Panc1 (cell line): ENCODE measurements at regions not wholly inside any gene's neighbourhood (a gene's known extent, or its start where the extent isn't known, plus 50 kb on each side); places are given as distances from the start of the nearest gene placed in this dataset.

Experiments used
- ATAC-seq: fragments of 200-7000 bp; cut with Tn5 transposase; 2 replicates; pipeline ENCODE4 v1.9.1; 2020; ENCODE audit warnings: mild to moderate bottlenecking, moderate library complexity
- BruUV-seq: library from RNA; stranded (reverse); fragments of 400-500 nt; replicated peaks from 2 replicates; lab custom pipeline; 2021; lab: Mats Ljungman, UMichigan
- CTCF ChIA-PET: fragments of 300-600 bp; sonication (Branson Sonifier 250); formaldehyde crosslinking; loops from one replicate; lab custom pipeline; 2022; ENCODE audit warnings: antibody characterized with exemption; lab: Charles Lee
- POLR2A ChIA-PET: fragments of 300-600 bp; sonication (Branson Sonifier 250); formaldehyde crosslinking; loops from one replicate; lab custom pipeline; 2022; ENCODE audit warnings: antibody characterized with exemption; lab: Charles Lee
- DNase-seq: peaks from one replicate; pipeline ENCODE4 v3.0.0-alpha.2; 2010; ENCODE audit warnings: low read depth, low spot score
- H3K27ac ChIP-seq: 2 replicates; pipeline ENCODE4 v1.5.1; 2011; ENCODE audit warnings: mild to moderate bottlenecking, low read length, inconsistent platforms
- H3K27me3 ChIP-seq: fragments of 200-500 bp; sonication (Bioruptor generic); 2 replicates; pipeline ENCODE4 v1.6.0; 2014; ENCODE audit warnings: low read length, inconsistent platforms; ENCODE audit not compliant: control insufficient read depth, insufficient read depth
- H3K36me3 ChIP-seq: fragments of 200-500 bp; sonication (Bioruptor generic); 2 replicates; pipeline ENCODE4 v1.5.1; 2014; ENCODE audit warnings: inconsistent platforms, mild to moderate bottlenecking, low read length, moderate library complexity; ENCODE audit not compliant: control insufficient read depth, insufficient read depth
- H3K4me1 ChIP-seq: 2 replicates; pipeline ENCODE4 v1.5.1; 2011; ENCODE audit warnings: inconsistent platforms, mild to moderate bottlenecking, low read length, moderate library complexity; ENCODE audit not compliant: control insufficient read depth, insufficient read depth
- H3K4me3 ChIP-seq, 2 experiments: 2 replicates each; pipeline ENCODE4 v1.5.1; 2011 to 2012; ENCODE audit warnings: low read depth in 2 of 2, low read length in 2 of 2, mild to moderate bottlenecking in 2 of 2, inconsistent platforms in 1 of 2, moderate library complexity in 1 of 2
- H3K9me3 ChIP-seq: fragments of 200-500 bp; sonication (Bioruptor generic); 2 replicates; pipeline ENCODE4 v1.5.1; 2014; ENCODE audit warnings: low read depth, mild to moderate bottlenecking, inconsistent platforms, low read length, moderate library complexity; ENCODE audit not compliant: control insufficient read depth, insufficient read depth
- POLR2AphosphoS5 ChIP-seq: IDR thresholded peaks from 2 replicates; pipeline ENCODE4 v1.6.1; 2012; ENCODE audit warnings: mild to moderate bottlenecking, low read depth, low read length, moderate library complexity
- SIN3A ChIP-seq: IDR thresholded peaks from 2 replicates; pipeline ENCODE4 v1.6.1; 2012; ENCODE audit warnings: low read depth, mild to moderate bottlenecking, low read length, moderate library complexity, borderline replicate concordance; ENCODE audit not compliant: insufficient read depth
- TCF7L2 ChIP-seq: IDR thresholded peaks from 2 replicates; pipeline ENCODE4 v1.6.1; 2011; ENCODE audit warnings: mild to moderate bottlenecking, low read depth, low read length, inconsistent platforms
- in situ Hi-C: cut with HindIII; loops from 2 replicates; pipeline ENCODE4 v1.10.0; 2016; ENCODE audit warnings: low sequenced_read_pairs, low pct_unique_long_range_greater_than_20kb
- intact Hi-C: fragments of 100-400 bp; cut with micrococcal nuclease; formaldehyde crosslinking; loops from one replicate; pipeline ENCODE4 v1.10.0; 2022; ENCODE audit not compliant: unreplicated experiment
- TF ChIP-seq, protein P1 (sequence below): fragments of 450-650 bp; IDR thresholded peaks from 2 replicates; pipeline ENCODE4 v1.5.1; 2017; ENCODE audit warnings: mild to moderate bottlenecking
- TF ChIP-seq, protein P2 (sequence below), 2 experiments: IDR thresholded peaks; 2 replicates each; pipeline ENCODE4 v1.6.1; 2011 to 2012; ENCODE audit warnings: low read depth in 2 of 2, control low read depth in 1 of 2, low read length in 1 of 2, mild to moderate bottlenecking in 1 of 2, moderate library complexity in 1 of 2; ENCODE audit not compliant: insufficient read depth in 1 of 2

DNA sequence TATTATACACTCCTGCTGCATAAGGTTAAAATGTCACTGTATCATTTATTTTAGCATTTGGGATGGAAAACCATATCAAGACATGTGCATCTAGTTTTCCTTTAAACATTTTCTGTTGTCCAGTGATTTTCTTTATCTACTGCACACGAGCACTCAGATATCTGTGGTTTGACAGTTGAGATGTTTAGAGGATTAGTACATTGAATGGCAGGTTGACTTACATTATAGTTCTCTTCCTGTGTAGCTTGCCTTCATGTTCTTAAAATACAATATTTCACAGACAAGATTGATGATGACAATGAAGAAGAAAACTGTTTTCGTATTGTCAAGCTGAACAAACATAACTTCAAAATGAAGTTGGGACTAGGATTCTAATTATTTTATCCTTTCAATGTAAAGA, 2378.4 kb upstream of the WWC1 start:
- no peak overlapping the region for H3K4me3 ChIP-seq
- POLR2A ChIA-PET = no interaction called here
- BruUV-seq = no TSS peak
- intact Hi-C loops = no loop called here
- no peak overlapping the region for H3K27ac ChIP-seq
- DNase-seq = no peak
- no peaks in the 10 kb centered on the region for H3K36me3 ChIP-seq
- H3K9me3 ChIP-seq = 0 out of 2 replicates have a peak, but pooled peaks cover 2% of the 10 kb centered on the region
- CTCF ChIA-PET = no interaction called here
- H3K4me1 ChIP-seq = no peaks in the 10 kb centered on the region
- in situ Hi-C loops = no loop called here
- no peak for ATAC-seq
- TF ChIP-seq SIN3A = no peak
- TF ChIP-seq TCF7L2 = no peak
- TF ChIP-seq, protein P1, sequence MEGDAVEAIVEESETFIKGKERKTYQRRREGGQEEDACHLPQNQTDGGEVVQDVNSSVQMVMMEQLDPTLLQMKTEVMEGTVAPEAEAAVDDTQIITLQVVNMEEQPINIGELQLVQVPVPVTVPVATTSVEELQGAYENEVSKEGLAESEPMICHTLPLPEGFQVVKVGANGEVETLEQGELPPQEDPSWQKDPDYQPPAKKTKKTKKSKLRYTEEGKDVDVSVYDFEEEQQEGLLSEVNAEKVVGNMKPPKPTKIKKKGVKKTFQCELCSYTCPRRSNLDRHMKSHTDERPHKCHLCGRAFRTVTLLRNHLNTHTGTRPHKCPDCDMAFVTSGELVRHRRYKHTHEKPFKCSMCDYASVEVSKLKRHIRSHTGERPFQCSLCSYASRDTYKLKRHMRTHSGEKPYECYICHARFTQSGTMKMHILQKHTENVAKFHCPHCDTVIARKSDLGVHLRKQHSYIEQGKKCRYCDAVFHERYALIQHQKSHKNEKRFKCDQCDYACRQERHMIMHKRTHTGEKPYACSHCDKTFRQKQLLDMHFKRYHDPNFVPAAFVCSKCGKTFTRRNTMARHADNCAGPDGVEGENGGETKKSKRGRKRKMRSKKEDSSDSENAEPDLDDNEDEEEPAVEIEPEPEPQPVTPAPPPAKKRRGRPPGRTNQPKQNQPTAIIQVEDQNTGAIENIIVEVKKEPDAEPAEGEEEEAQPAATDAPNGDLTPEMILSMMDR = no peak
- TF ChIP-seq, protein P2, sequence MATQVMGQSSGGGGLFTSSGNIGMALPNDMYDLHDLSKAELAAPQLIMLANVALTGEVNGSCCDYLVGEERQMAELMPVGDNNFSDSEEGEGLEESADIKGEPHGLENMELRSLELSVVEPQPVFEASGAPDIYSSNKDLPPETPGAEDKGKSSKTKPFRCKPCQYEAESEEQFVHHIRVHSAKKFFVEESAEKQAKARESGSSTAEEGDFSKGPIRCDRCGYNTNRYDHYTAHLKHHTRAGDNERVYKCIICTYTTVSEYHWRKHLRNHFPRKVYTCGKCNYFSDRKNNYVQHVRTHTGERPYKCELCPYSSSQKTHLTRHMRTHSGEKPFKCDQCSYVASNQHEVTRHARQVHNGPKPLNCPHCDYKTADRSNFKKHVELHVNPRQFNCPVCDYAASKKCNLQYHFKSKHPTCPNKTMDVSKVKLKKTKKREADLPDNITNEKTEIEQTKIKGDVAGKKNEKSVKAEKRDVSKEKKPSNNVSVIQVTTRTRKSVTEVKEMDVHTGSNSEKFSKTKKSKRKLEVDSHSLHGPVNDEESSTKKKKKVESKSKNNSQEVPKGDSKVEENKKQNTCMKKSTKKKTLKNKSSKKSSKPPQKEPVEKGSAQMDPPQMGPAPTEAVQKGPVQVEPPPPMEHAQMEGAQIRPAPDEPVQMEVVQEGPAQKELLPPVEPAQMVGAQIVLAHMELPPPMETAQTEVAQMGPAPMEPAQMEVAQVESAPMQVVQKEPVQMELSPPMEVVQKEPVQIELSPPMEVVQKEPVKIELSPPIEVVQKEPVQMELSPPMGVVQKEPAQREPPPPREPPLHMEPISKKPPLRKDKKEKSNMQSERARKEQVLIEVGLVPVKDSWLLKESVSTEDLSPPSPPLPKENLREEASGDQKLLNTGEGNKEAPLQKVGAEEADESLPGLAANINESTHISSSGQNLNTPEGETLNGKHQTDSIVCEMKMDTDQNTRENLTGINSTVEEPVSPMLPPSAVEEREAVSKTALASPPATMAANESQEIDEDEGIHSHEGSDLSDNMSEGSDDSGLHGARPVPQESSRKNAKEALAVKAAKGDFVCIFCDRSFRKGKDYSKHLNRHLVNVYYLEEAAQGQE (IDR thresholded peaks at IDR 0.05; ENCODE audit: insufficient read depth in 1 of 2, low read depth in 2 of 2, low read length in 1 of 2) = no peak
- TF ChIP-seq POLR2AphosphoS5 = no peak
- H3K27me3 ChIP-seq = no peaks in the 10 kb centered on the region

DNA sequence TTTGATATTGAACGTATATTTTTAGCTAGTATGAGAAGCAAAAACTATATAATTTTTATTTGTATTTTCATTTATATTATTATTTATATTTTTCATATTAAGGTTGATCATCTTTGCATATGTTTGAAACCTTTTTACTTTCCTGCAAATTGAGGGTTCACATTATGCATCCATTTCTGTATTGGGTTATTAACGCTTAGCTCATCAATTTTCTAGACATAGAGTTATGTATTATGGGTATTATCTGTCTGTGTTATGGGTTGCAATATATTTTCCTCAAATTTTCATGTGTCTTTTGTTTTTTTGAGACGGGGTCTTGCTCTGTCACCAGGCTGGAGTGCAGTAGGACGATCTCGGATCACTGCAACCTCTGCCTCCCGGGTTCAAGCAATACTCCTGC, 2377.0 kb upstream of the WWC1 start:
- intact Hi-C loops = no loop called here
- no peaks in the 10 kb centered on the region for H3K36me3 ChIP-seq
- POLR2A ChIA-PET = no interaction called here
- BruUV-seq = no TSS peak
- H3K4me3 ChIP-seq = no peak overlapping the region
- 0 out of 2 replicates have a peak, but pooled peaks cover 2% of the 10 kb centered on the region for H3K9me3 ChIP-seq
- no peak for TF ChIP-seq TCF7L2
- no peak for TF ChIP-seq POLR2AphosphoS5
- no peak for TF ChIP-seq SIN3A
- TF ChIP-seq, protein P1 = no peak
- TF ChIP-seq, protein P2 (IDR thresholded peaks at IDR 0.05; ENCODE audit: insufficient read depth in 1 of 2, low read depth in 2 of 2, low read length in 1 of 2) = no peak
- in situ Hi-C loops = no loop called here
- ATAC-seq (no peak), DNase-seq (no peak)
- CTCF ChIA-PET = no interaction called here
- H3K27me3 ChIP-seq = no peaks in the 10 kb centered on the region
- no peaks in the 10 kb centered on the region for H3K4me1 ChIP-seq
- H3K27ac ChIP-seq = no peak overlapping the region
